Muscle of leg (tissue), 3 donors: ENCODE measurements at regions not wholly inside any gene's neighbourhood (a gene's known extent, or its start where the extent isn't known, plus 50 kb on each side); places are given as distances from the start of the nearest gene placed in this dataset.

Experiments
- DNase-seq: peaks from one replicate; pipeline ENCODE4 v3.0.0; 2013
- H3K27ac ChIP-seq: one replicate; pipeline ENCODE4 v1.5.1; 2013; ENCODE audit warnings: mild to moderate bottlenecking, low read length, control low read depth
- H3K27me3 ChIP-seq: one replicate; pipeline ENCODE4 v1.6.1; 2013; ENCODE audit warnings: low read length; ENCODE audit not compliant: control insufficient read depth, insufficient read depth
- H3K36me3 ChIP-seq: one replicate; pipeline ENCODE4 v1.6.1; 2013; ENCODE audit warnings: low read length; ENCODE audit not compliant: control insufficient read depth, insufficient read depth
- H3K4me1 ChIP-seq: one replicate; pipeline ENCODE4 v1.6.1; 2013; ENCODE audit warnings: low read length; ENCODE audit not compliant: control insufficient read depth, insufficient read depth
- H3K4me3 ChIP-seq: one replicate; pipeline ENCODE4 v1.5.1; 2013; ENCODE audit warnings: low read length, control low read depth
- H3K9me3 ChIP-seq: replicated peaks from 2 replicates; pipeline ENCODE4 v1.6.1; 2013; ENCODE audit warnings: low read depth, low read length; ENCODE audit not compliant: control insufficient read depth
- WGBS: methylation state at CpG from one replicate; pipeline ENCODE4 v1.1.5; 2013; ENCODE audit warnings: missing lambda C conversion rate; ENCODE audit not compliant: insufficient coverage; 5-methylcytosine and 5-hydroxymethylcytosine counted together

DNA sequence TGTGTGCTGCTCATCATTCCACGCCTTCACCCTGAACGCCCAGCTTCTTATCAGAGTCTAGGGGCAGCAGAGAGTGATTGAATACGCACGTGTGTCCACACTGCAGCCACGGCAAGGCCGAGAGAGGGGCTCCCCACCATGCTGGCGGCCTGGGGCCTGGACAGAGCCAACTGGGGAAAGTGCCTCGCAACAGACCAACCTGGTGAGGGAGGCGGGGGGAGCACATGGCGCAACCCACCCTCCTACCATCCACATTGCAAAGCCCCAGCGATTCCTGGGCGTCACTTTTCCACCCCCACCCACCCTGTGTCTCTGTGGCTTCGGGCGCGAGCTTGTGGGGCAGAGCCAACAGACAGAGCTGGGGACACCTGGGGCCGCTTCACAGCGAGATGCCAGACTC lies 66.4 kb upstream of the DUSP22 start:
- H3K9me3 ChIP-seq: no peaks in the 10 kb centered on the region
- no peak overlapping the region for H3K27ac ChIP-seq
- WGBS: 92% methylated on average over 5 of the region's 17 CpGs

DNA sequence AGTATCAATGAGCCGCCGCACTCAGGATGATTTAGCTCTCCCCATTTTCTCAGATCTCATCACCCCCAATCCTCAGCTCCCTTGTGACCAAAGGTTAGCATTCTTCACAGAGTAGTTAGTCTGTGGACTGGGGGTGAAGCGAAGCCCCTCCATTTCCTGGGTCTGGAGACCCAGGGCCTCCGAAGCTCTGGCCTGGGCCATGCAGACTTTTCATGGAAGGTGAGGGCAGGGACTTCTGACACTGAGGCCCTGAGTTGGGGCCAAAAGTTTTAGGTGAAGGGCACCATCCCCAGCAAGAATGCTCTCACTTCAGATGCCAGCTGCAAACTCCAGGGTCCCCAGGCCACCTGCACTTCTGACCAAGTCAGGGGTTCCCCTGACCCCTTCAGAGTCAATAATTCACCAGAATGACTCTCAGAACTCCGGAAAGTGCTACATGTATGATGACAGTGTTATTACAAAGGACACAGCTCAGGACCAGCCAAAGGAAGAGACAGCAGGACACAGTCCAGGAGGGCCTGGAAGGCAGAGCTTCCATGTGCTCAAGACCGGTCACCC lies 65.7 kb upstream of the DUSP22 start:
- H3K4me1 ChIP-seq: no peaks in the 10 kb centered on the region
- no peaks in the 10 kb centered on the region for H3K9me3 ChIP-seq
- no peaks in the 10 kb centered on the region for H3K36me3 ChIP-seq
- WGBS: 78% methylated on average over 3 of the region's 6 CpGs
- H3K27ac ChIP-seq: no peak overlapping the region
- no peaks in the 10 kb centered on the region for H3K27me3 ChIP-seq
- DNase-seq: no peak
- no peak overlapping the region for H3K4me3 ChIP-seq

More for the DNA sequence above, 66.4 kb upstream of the DUSP22 start:
- no peak for DNase-seq
- Histone ChIP-seq H3K4me1 (no peaks in the 10 kb centered on the region), H3K36me3 (no peaks in the 10 kb centered on the region), H3K27me3 (no peaks in the 10 kb centered on the region), H3K4me3 (no peak overlapping the region)

DNA sequence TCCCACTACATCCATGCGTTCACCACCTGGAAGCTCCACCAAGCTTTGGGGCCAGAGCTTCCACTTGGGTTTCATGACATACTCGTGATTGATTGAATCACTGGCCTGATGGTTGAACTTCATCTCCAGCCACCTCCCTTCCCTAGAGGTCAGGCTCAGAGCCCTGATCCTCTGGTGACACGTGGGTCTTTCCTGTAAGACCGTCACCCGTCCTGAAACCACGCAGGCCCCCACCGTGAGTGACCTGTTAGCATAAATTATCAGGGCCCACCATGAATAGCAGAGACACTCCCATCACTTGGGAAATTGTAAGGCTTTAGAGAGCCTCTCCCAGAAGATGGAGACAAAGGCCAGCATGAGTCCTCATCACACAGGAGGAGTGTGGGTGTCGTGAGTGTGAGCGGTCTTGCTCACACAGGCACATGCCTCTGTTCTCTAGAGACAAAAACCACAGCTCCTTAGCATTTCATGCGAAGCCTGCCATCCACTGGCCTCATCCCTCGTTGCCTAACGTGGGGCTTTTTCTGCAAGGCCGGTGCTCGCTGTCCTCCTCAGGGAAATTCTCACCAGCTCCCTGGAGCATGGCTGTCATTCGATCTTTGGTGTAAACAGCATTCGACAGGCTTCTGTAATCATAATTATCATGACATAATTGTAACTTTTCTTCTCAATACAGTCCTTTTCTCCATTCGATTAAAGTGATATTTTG lies 65.1 kb upstream of the DUSP22 start:
- no peaks in the 10 kb centered on the region for H3K36me3 ChIP-seq
- no peak overlapping the region for H3K27ac ChIP-seq
- no peaks in the 10 kb centered on the region for H3K27me3 ChIP-seq
- 84% methylated on average over 12 of the region's 17 CpGs for WGBS
- no peak for DNase-seq
- no peaks in the 10 kb centered on the region for H3K9me3 ChIP-seq
- no peak overlapping the region for H3K4me3 ChIP-seq
- no peaks in the 10 kb centered on the region for H3K4me1 ChIP-seq

DNA sequence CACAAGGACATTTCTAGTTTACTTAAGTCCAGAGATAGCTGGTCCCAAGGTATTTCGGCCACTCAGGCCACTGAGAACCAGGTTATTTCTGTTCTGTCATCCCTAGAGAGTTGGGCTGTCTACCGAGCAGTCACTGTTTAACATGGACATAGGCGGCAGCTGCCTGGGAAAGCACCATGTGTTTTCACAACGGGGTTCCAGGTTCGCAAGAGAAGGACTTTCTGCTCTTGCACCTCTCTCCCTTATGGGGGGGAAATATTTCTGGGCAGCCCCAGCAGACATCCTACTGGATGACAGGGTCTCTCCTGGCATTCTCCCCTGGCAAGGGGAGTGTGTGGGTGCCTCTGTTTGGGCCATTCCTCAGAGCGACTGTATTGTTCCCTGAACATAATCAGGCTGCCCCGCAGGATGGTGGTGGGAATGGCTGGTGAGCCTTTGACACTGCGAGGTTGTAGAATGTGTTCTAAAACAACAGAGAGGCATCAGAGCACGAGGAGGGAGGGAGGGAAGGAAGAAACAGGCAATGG lies 64.4 kb upstream of the DUSP22 start:
- H3K36me3 ChIP-seq: no peaks in the 10 kb centered on the region
- no peak overlapping the region for H3K27ac ChIP-seq
- no peaks in the 10 kb centered on the region for H3K9me3 ChIP-seq
- no peaks in the 10 kb centered on the region for H3K27me3 ChIP-seq
- no peak for DNase-seq
- H3K4me1 ChIP-seq: no peaks in the 10 kb centered on the region
- WGBS: 76% methylated on average over 7 of the region's 9 CpGs
- H3K4me3 ChIP-seq: no peak overlapping the region

DNA sequence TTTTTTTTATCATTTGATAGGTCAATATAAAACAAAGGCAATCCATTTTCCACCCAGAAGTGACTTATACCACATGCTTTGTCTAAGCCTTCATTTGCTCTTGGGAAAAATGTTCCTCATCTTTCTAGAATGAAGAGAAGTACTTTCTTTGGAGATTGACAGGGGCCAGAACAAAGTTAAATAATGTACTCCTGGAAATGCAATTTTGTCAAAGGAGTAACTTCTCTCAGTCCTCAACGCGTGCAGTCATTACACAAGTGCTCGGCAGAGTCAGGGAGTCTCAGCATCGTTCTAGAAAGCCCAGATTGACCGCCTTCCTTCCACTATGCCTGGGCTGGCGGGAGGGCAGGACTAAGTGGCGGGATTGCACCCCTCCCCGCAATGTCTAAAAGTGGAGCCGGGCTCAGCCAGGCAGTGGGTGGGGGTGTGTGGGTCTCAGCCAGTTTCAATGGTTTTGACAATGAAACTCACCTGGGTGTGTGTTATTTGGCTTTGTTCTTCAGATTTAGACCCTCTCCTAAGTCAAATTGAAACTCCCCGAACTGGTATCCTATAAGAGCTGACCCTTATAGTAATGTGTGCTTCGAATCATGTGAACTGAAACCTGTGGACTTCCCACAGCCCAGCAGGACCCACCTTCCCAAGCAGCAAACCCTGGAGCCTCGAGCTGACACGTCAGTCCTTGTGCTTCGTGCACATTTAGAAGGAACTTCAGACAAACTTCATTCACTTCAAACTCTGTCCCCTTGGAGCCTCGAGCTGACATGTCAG lies 63.2 kb upstream of the DUSP22 start:
- DNase-seq: no peak
- Histone ChIP-seq H3K4me3 (no peak overlapping the region), H3K36me3 (no peaks in the 10 kb centered on the region), H3K27ac (no peak overlapping the region), H3K9me3 (no peaks in the 10 kb centered on the region), H3K27me3 (no peaks in the 10 kb centered on the region), H3K4me1 (no peaks in the 10 kb centered on the region)
- 87% methylated on average over 10 of the region's 15 CpGs for WGBS

DNA sequence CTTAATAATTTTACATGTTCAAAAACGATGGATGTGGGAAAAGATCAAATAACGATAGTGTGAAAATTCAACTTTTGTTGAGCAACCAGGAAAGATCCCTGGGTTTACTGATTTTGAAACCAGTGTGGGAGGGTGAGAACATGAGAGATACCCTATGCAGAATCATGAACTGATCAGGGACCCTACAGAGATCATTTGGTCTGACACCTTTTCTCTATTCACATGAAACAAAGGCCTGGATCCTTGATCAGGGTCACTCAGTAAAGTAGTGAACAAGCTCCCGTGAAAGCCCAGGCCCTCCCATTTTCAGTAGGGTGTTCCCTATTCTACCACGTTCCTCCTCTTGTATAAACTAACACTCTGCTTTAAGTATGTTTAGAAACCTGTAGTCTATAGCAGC lies 60.5 kb upstream of the DUSP22 start:
- 80% methylated on average over 1 of the region's 4 CpGs for WGBS

DNA sequence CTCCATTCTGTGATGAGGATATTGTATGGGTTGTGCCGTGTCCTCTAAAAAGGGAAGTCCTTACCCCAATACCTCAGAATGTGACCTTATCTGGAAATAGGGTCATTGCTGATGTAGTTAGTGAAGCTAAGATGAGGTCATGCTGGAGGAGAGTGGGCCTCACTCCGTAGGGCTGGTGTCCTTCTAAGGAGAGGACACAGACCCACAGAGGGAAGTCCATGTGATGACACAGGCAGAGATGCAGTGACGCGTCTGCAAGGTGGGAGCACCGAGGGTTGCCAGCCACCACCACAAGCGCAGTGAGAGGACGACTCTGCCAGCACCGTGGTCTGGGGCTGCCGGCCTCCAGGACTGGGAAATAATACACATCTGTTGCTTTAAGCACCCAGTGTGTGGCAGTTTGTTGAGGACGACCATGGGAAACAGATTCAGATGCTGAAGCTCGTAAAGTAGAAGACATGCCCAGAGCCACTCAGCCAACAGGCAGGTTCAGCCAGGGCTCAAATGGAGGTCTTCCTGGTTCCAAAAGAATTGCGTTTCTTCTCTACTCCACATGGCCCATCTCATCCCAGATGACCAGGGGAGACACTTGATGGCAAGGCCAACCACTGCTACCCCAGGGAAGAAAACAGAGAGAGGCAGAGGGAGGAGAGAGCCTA lies 59.2 kb upstream of the DUSP22 start:
- Histone ChIP-seq H3K36me3 (no peaks in the 10 kb centered on the region), H3K9me3 (no peaks in the 10 kb centered on the region), H3K4me3 (no peak overlapping the region), H3K27ac (no peak overlapping the region), H3K4me1 (peaks cover 3% of the 10 kb centered on the region), H3K27me3 (no peaks in the 10 kb centered on the region)
- 81% methylated on average over 10 of the region's 12 CpGs for whole genome bisulfite sequencing
- no peak for DNase-seq

More for the DNA sequence above, 60.5 kb upstream of the DUSP22 start:
- H3K9me3 ChIP-seq: no peaks in the 10 kb centered on the region
- H3K4me1 ChIP-seq: peaks cover 3% of the 10 kb centered on the region
- no peak overlapping the region for H3K4me3 ChIP-seq
- H3K27ac ChIP-seq: no peak overlapping the region
- no peaks in the 10 kb centered on the region for H3K36me3 ChIP-seq
- no peaks in the 10 kb centered on the region for H3K27me3 ChIP-seq
- no peak for DNase-seq

DNA sequence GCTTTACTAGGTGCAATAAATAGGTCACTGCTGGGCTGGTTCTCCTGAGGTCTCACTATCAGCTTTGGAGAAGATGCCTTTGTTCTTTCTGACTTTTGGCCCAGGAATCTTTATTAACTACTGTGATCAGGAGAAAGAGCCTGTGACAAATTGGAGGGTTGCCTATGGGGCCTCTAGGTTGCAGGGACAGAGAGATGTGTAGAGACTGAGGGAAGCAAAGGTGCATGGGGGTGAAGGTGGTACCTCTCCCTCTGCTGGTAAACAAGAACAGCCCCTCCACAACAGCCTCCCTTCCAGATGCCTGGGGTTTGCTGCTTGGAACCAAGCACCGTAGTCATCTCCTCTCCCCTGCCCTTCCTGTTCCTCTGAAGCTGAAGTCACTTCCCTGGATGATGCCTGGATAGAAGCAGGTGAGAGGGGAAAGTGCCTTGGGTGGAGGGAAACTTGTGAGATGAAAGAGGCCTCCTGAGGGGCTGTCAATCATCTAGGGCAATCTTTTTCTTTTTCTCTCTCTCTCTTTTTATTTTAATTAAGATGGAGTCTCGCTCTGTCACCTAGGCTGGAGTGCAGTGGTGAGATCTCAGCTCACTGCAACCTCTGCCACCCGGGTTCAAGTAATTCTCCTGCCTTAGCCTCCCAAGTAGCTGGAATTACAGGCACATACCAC lies 57.4 kb upstream of the DUSP22 start:
- WGBS: no CpG with 5 or more reads among the region's 3 CpGs
- no peaks in the 10 kb centered on the region for H3K36me3 ChIP-seq
- no peaks in the 10 kb centered on the region for H3K9me3 ChIP-seq
- no peak overlapping the region for H3K4me3 ChIP-seq
- H3K4me1 ChIP-seq: peaks cover 3% of the 10 kb centered on the region
- H3K27ac ChIP-seq: no peak overlapping the region
- DNase-seq: no peak
- H3K27me3 ChIP-seq: no peaks in the 10 kb centered on the region

DNA sequence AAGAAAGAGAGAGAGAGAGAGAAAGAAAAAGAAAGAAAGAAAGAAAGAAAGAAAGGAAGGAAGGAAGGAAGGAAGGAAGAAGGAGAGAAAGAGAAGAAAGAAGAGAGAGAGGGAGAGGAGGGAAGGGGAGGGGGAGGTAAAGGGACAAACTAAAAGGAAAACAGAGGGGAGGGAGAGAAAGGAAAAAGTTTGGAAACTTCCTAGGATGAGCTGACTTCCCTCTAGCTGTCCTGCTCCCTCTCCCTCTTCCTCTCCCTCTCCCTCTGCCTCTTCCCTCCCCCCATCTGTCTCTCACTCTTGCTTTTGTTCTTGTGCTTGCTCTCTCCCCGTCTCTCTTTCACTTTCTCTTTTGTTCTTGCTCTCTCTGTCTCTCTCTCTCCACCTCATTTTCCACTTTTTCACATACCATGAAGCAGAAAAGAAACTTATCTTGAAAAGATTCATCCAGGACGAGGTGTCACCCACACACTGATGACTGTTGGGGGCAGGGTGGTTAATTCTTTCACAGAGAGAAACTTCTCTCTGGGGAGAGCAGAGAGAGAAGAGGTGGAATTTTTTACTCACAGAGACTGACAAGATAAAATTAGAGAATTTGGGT lies 56.4 kb upstream of the DUSP22 start:
- Histone ChIP-seq H3K36me3 (no peaks in the 10 kb centered on the region), H3K4me3 (peak overlapping the region; percentile 11), H3K27me3 (no peaks in the 10 kb centered on the region), H3K27ac (peak overlapping the region; percentile 56), H3K4me1 (peaks cover 3% of the 10 kb centered on the region), H3K9me3 (no peaks in the 10 kb centered on the region)
- DNase-seq: peak; percentile 86
- WGBS: 0% methylated on average over 1 of the region's 2 CpGs
